K562 (cell line): ENCODE measurements at regions not wholly inside any gene's neighbourhood (a gene's known extent, or its start where the extent isn't known, plus 50 kb on each side); places are given as distances from the start of the nearest gene placed in this dataset.

Source experiments
- ATAC-seq: fragments of 200-7000 bp; cut with Tn5 transposase; 3 replicates; pipeline ENCODE4 v1.9.1; 2020; ENCODE audit warnings: moderate library complexity
- BruUV-seq: library from RNA; stranded (reverse); fragments of 400-500 nt; replicated peaks from 2 replicates; lab custom pipeline; 2021; lab: Mats Ljungman, UMichigan
- CTCF ChIA-PET: fragments of 300-600 bp; formaldehyde crosslinking; extraction: SDS; loops from one replicate; lab custom pipeline; 2021; ENCODE audit warnings: low intra/inter-chr PET ratio; lab: Yijun Ruan, JAX
- POLR2A ChIA-PET: fragments of 300-600, 350-650 bp; sonication (Branson Sonifier 250); formaldehyde crosslinking; extraction: SDS; loops from one replicate; lab custom pipeline; 2021; ENCODE audit warnings: antibody characterized with exemption, inconsistent platforms; lab: Yijun Ruan, JAX
- DNase-seq, 4 experiments: peaks; one replicate each; pipeline versions ENCODE4 v3.0.0 to v3.0.0-alpha.2; 2011 to 2018; ENCODE audit warnings: low spot score in 3 of 4, mixed read lengths in 3 of 4; ENCODE audit errors: extremely low read depth in 1 of 4
- FAIRE-seq: peaks from 2 replicates; lab custom pipeline; 2011; peaks lifted over from hg19 to GRCh38; lab: Jason Lieb, UNC
- H2AFZ ChIP-seq: 2 replicates; pipeline ENCODE4 v1.6.0; 2011; ENCODE audit warnings: low read depth, low read length, control low read depth, inconsistent platforms
- H3K27ac ChIP-seq: fragments of 200-600 bp; 3 replicates; pipeline ENCODE4 v1.8.0; 2011; ENCODE audit warnings: low read depth, mild to moderate bottlenecking, control low read depth, inconsistent platforms, low read length, moderate library complexity, mixed read lengths; ENCODE audit errors: extremely low read depth
- H3K27me3 ChIP-seq, 2 experiments: fragments of 300-600 bp in 1 of 2; 2 replicates in 1 of 2; 3 replicates in 1 of 2; pipeline versions ENCODE4 v1.6.0 to v1.8.0; 2011; ENCODE audit warnings: inconsistent platforms in 2 of 2, low read length in 2 of 2, mild to moderate bottlenecking in 1 of 2, mixed read lengths in 1 of 2, moderate library complexity in 1 of 2; ENCODE audit not compliant: control insufficient read depth in 2 of 2, insufficient read depth in 2 of 2
- H3K36me3 ChIP-seq: fragments of 300-600 bp; 3 replicates; pipeline ENCODE4 v1.8.0; 2011; ENCODE audit warnings: mild to moderate bottlenecking, low read length, inconsistent platforms; ENCODE audit not compliant: control insufficient read depth, insufficient read depth
- H3K4me1 ChIP-seq, 2 experiments: fragments of 200-600 bp in 1 of 2; replicated peaks in 1 of 2; 2 replicates in 1 of 2; 3 replicates in 1 of 2; pipeline versions ENCODE4 v1.5.1 to v1.8.0; 2011; ENCODE audit warnings: inconsistent platforms in 2 of 2, low read length in 2 of 2, mild to moderate bottlenecking in 1 of 2, mixed read lengths in 1 of 2, moderate library complexity in 1 of 2; ENCODE audit not compliant: control insufficient read depth in 2 of 2, insufficient read depth in 2 of 2
- H3K4me2 ChIP-seq: 2 replicates; pipeline ENCODE4 v1.6.1; 2011; ENCODE audit warnings: low read length, control low read depth, inconsistent platforms, mixed read lengths; ENCODE audit not compliant: insufficient read depth
- H3K4me3 ChIP-seq: fragments of 200-600 bp; sonication (generic), shearing (Covaris generic); 2 replicates; pipeline ENCODE4 v1.5.1; 2016; ENCODE audit warnings: control low read depth, inconsistent platforms
- H3K79me2 ChIP-seq: fragments of 200-600 bp; 3 replicates; pipeline ENCODE4 v1.8.0; 2011; ENCODE audit warnings: low read length, inconsistent platforms; ENCODE audit not compliant: control insufficient read depth, insufficient read depth
- H3K9ac ChIP-seq, 2 experiments: 2 replicates each; pipeline versions ENCODE4 v1.6.0 to v1.6.1; 2011; ENCODE audit warnings: low read depth in 2 of 2, low read length in 2 of 2, control low read depth in 1 of 2, inconsistent platforms in 1 of 2, mild to moderate bottlenecking in 1 of 2, mixed read lengths in 1 of 2; ENCODE audit not compliant: insufficient read depth in 1 of 2
- H3K9me1 ChIP-seq: one replicate; pipeline ENCODE4 v1.6.0; 2011; ENCODE audit warnings: inconsistent platforms, mild to moderate bottlenecking, low read length, moderate library complexity; ENCODE audit not compliant: control insufficient read depth, insufficient read depth
- H3K9me3 ChIP-seq: replicated peaks from 2 replicates; pipeline ENCODE4 v1.5.1; 2011; ENCODE audit warnings: low read depth, low read length, inconsistent platforms; ENCODE audit not compliant: control insufficient read depth, insufficient read depth
- H4K20me1 ChIP-seq: replicated peaks from 2 replicates; pipeline ENCODE4 v1.6.1; 2011; ENCODE audit warnings: low read length, inconsistent platforms, mixed read lengths; ENCODE audit not compliant: control insufficient read depth, insufficient read depth
- CHD1 ChIP-seq: fragments of 200-600 bp; sonication (generic); IDR thresholded peaks from one replicate; pipeline ENCODE4 v1.6.1; 2012; ENCODE audit warnings: mild to moderate bottlenecking, moderate library complexity, low read length, inconsistent platforms
- CTCF ChIP-seq, 3 experiments: IDR thresholded peaks in 2 of 3; conservative IDR thresholded peaks in 1 of 3; 2 replicates each; pipeline ENCODE4 v1.5.1; 2011 to 2012; ENCODE audit warnings: low read length in 3 of 3, mild to moderate bottlenecking in 3 of 3, control low read depth in 2 of 3, improper control_type of control experiment in 1 of 3, inconsistent platforms in 1 of 3, low read depth in 1 of 3, mixed read lengths in 1 of 3, moderate library complexity in 1 of 3; ENCODE audit not compliant: insufficient read depth in 2 of 3
- GABPA ChIP-seq: fragments of 200-800 bp; sonication (Bioruptor generic); conservative IDR thresholded peaks from 2 replicates; pipeline ENCODE4 v1.6.1; 2016; ENCODE audit warnings: low read depth, missing genetic modification characterization, missing compliant biosample characterization
- HIVEP1 ChIP-seq: fragments of 250-450 bp; sonication (Bioruptor Pico); IDR thresholded peaks from 2 replicates; pipeline ENCODE4 v1.4.0; 2020; ENCODE audit warnings: mild to moderate bottlenecking
- JUND ChIP-seq, 2 experiments: IDR thresholded peaks; 2 replicates in 1 of 2; 3 replicates in 1 of 2; pipeline ENCODE4 v1.6.1; 2011; ENCODE audit warnings: borderline replicate concordance in 2 of 2, low read depth in 2 of 2, low read length in 2 of 2, improper control_type of control experiment in 1 of 2, missing biosample characterization in 1 of 2, missing genetic modification characterization in 1 of 2, missing genetic modification reagents in 1 of 2
- U2AF1 ChIP-seq: fragments of 200-400 bp; formaldehyde crosslinking; optimal IDR thresholded peaks from 2 replicates; pipeline ENCODE3; 2017; ENCODE audit warnings: mild to moderate bottlenecking, low read depth, low read length, moderate library complexity
- ZFX ChIP-seq: sonication (generic); formaldehyde crosslinking; IDR thresholded peaks from 2 replicates; pipeline ENCODE4 v1.8.0; 2022; ENCODE audit warnings: mild to moderate bottlenecking, missing genetic modification reagents, moderate library complexity
- ZNF324 ChIP-seq: fragments of 250-450 bp; sonication (Bioruptor Pico); IDR thresholded peaks from 2 replicates; pipeline ENCODE4 v1.4.0; 2020; ENCODE audit warnings: mild to moderate bottlenecking
- WGBS: fragments of 100-300 bp; shearing (Covaris generic); methylation state at CpG from one replicate; pipeline ENCODE4 v1.1.6; 2016; ENCODE audit warnings: low coverage, mixed read lengths; ENCODE audit not compliant: insufficient coverage; ENCODE audit errors: missing lambda C conversion rate; 5-methylcytosine and 5-hydroxymethylcytosine counted together
- in situ Hi-C: fragments of 300-500 bp; cut with MboI; formaldehyde crosslinking; loops from 4 replicates; pipeline ENCODE4 v1.15.0; 2018; ENCODE audit warnings: inconsistent platforms, mixed read lengths
- intact Hi-C: fragments of 100-400 bp; cut with micrococcal nuclease; formaldehyde crosslinking; loops from 2 replicates; pipeline ENCODE4 v1.14.2; 2022
- TF ChIP-seq, protein P1 (sequence below): sonication (generic); formaldehyde crosslinking; IDR thresholded peaks from 2 replicates; pipeline ENCODE4 v1.4.0; 2020; ENCODE audit warnings: mild to moderate bottlenecking, missing genetic modification reagents

DNA sequence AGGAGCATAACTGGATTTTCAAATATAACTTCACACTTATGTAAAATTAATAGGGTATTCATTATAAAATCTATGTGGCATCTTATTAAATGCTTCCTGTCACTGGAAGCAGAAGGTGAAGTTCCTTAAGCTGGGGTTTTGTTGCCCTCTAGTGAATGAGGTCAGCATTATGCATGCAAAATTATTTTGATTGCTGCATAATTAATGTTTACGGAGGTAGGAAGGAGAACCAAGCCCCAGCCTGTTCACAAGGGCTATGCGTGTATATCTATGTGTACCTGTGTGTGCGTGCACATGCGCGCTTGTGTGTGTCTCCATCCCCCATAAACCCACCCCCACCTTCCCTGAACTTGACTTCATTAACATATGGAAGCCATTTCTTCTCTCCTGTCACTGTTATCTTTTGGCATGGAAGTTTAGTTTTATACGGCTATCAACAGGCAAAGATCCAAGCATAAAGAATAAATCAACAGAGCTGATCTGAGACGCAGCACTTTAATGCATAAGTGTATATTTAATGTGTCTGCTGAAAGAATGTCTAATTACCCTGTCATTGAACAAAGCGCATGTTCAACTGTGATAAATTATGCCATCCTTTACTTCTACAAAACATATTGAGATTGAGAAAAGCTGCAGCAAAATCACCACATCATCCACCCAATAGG is 90.2 kb upstream of the CDH4 start:
- DNase-seq (no peak), ATAC-seq (no peak), FAIRE-seq (no peak)
- no peaks in the 10 kb centered on the region for H3K4me1 ChIP-seq
- ChIA-PET POLR2A (no interaction called here), CTCF (no interaction called here)
- BruUV-seq: no TSS peak
- H3K4me3 ChIP-seq: no peak overlapping the region
- H3K9me1 ChIP-seq: no peaks in the 10 kb centered on the region
- in situ Hi-C loops: no loop called here
- H4K20me1 ChIP-seq: no peaks in the 10 kb centered on the region
- no peak overlapping the region for H3K4me2 ChIP-seq
- 0 out of 6 replicates have a peak, but pooled peaks of 1 of the 3 experiments have one; percentile 5 for TF ChIP-seq CTCF (IDR thresholded peaks at IDR 0.05 in 2 of 3, conservative IDR thresholded peaks at IDR 0.05 in 1 of 3; ENCODE audit: insufficient read depth in 2 of 3, low read depth in 1 of 3, low read length in 3 of 3)
- TF ChIP-seq ZFX: no peak
- H2AFZ ChIP-seq: no peak overlapping the region
- under 1% methylated on average over 8 of the region's 8 CpGs for WGBS
- intact Hi-C loops: no loop called here
- no peak overlapping the region for H3K27ac ChIP-seq
- H3K9ac ChIP-seq: no peak overlapping the region
- H3K9me3 ChIP-seq: no peaks in the 10 kb centered on the region
- peaks cover 2 to 21% of the 10 kb centered on the region in 2 experiments; a peak in 2 of 5 replicates for H3K27me3 ChIP-seq
- H3K36me3 ChIP-seq: no peaks in the 10 kb centered on the region
- no peaks in the 10 kb centered on the region for H3K79me2 ChIP-seq

- DNase-seq (no peak), FAIRE-seq (no peak), ATAC-seq (no peak)
- Histone ChIP-seq H4K20me1 (no peaks in the 10 kb centered on the region), H3K4me3 (no peak overlapping the region), H3K4me2 (no peak overlapping the region), H2AFZ (no peak overlapping the region), H3K9me1 (no peaks in the 10 kb centered on the region), H3K79me2 (no peaks in the 10 kb centered on the region), H3K4me1 (no peaks in the 10 kb centered on the region), H3K9me3 (no peaks in the 10 kb centered on the region), H3K9ac (no peak overlapping the region), H3K27ac (no peak overlapping the region), H3K27me3 (peaks cover 2 to 18% of the 10 kb centered on the region in 2 experiments; a peak in 2 of 5 replicates), H3K36me3 (no peaks in the 10 kb centered on the region)
- BruUV-seq: no TSS peak
- in situ Hi-C loops: no loop called here
- POLR2A ChIA-PET: no interaction called here
- CTCF ChIA-PET: no interaction called here
- intact Hi-C loops: no loop called here
- WGBS: 0% methylated on average over 11 of the region's 12 CpGs
- TF ChIP-seq HIVEP1 (CRISPR knock-in tag) (no peak), CHD1 (no peak), JUND (IDR thresholded peaks at IDR 0.05; ENCODE audit: borderline replicate concordance, low read depth, low read length) (no peak), JUND (tag; IDR thresholded peaks at IDR 0.05; ENCODE audit: borderline replicate concordance, low read depth, low read length) (no peak), GABPA (tag) (no peak), U2AF1 (no peak), ZNF324 (CRISPR knock-in tag) (no peak)
- TF ChIP-seq, protein P1, sequence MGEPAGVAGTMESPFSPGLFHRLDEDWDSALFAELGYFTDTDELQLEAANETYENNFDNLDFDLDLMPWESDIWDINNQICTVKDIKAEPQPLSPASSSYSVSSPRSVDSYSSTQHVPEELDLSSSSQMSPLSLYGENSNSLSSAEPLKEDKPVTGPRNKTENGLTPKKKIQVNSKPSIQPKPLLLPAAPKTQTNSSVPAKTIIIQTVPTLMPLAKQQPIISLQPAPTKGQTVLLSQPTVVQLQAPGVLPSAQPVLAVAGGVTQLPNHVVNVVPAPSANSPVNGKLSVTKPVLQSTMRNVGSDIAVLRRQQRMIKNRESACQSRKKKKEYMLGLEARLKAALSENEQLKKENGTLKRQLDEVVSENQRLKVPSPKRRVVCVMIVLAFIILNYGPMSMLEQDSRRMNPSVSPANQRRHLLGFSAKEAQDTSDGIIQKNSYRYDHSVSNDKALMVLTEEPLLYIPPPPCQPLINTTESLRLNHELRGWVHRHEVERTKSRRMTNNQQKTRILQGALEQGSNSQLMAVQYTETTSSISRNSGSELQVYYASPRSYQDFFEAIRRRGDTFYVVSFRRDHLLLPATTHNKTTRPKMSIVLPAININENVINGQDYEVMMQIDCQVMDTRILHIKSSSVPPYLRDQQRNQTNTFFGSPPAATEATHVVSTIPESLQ (CRISPR knock-in tag): no peak
Measured at GRCh38 chr20:61162451-61162850, 89.6 kb upstream of the CDH4 start.
